ENCODE measurements at regions not wholly inside any gene's neighbourhood (a gene's known extent, or its start where the extent isn't known, plus 50 kb on each side); places are given as distances from the start of the nearest gene placed in this dataset.

- TF ChIP-seq POLR2AphosphoS5 (IDR thresholded peaks at IDR 0.05; ENCODE audit: low read depth, low read length) (no peak), POLR2A (IDR thresholded peaks at IDR 0.05; ENCODE audit: low read depth, low read length) (no peak), TAF1 (IDR thresholded peaks at IDR 0.05; ENCODE audit: low read depth, low read length) (no peak), PAX5 (IDR thresholded peaks at IDR 0.05; ENCODE audit: insufficient read depth, low read length, severe bottlenecking) (no peak), SPI1 (IDR thresholded peaks at IDR 0.05; ENCODE audit: low read depth, low read length) (no peak), POU2F2 (IDR thresholded peaks at IDR 0.05; ENCODE audit: low read depth, low read length) (no peak)
These were observed 59.0 kb downstream of the IRF2BP2 start for GRCh38 chr1:234551032-234551378.
